ENCODE measurements at regions not wholly inside any gene's neighbourhood (a gene's known extent, or its start where the extent isn't known, plus 50 kb on each side); places are given as distances from the start of the nearest gene placed in this dataset.

GRCh38 chr2:217386041-217386440 is 526.2 kb upstream of the TNP1 start:
- 42% methylated on average over 3 of the region's 3 CpGs for WGBS (ENCODE audit: insufficient coverage, low coverage, low lambda C conversion rate, missing lambda C conversion rate)
- Histone ChIP-seq H3K27ac (no peak overlapping the region), H3K27me3 (no peaks in the 10 kb centered on the region), H3K36me3 (peaks cover 0 to 2% (median 0%) of the 10 kb centered on the region in 4 donors), H3K4me1 (peaks cover 0 to 4% (median 0%) of the 10 kb centered on the region in 4 donors), H3K9me3 (no peaks in the 10 kb centered on the region), H3K4me3 (no peak overlapping the region)
- DNase-seq (no peak), ATAC-seq (no peak)
- no peak for TF ChIP-seq CTCF (IDR thresholded peaks at IDR 0.05)
- no peak for TF ChIP-seq POLR2A (IDR thresholded peaks at IDR 0.05)
- intact Hi-C loops (cut with DNase I), result no loop called here

GRCh38 chr2:217383620-217384019 is 523.8 kb upstream of the TNP1 start:
- TF ChIP-seq CTCF (IDR thresholded peaks at IDR 0.05) (no peak), POLR2A (IDR thresholded peaks at IDR 0.05) (no peak)
- H3K36me3 ChIP-seq, result peaks cover 0 to 2% (median 0%) of the 10 kb centered on the region in 4 donors
- no peaks in the 10 kb centered on the region for H3K27me3 ChIP-seq
- intact Hi-C loops (cut with DNase I), result no loop called here
- WGBS (ENCODE audit: insufficient coverage, low coverage, low lambda C conversion rate, missing lambda C conversion rate), result 55% methylated on average over 4 of the region's 4 CpGs
- peaks cover 0 to 4% (median 0%) of the 10 kb centered on the region in 4 donors for H3K4me1 ChIP-seq
- H3K9me3 ChIP-seq, result no peaks in the 10 kb centered on the region
- H3K4me3 ChIP-seq, result no peak overlapping the region
- ATAC-seq, result peak in 2 of 4 donors; percentile 26
- no peak overlapping the region for H3K27ac ChIP-seq
- DNase-seq, result no peak

GRCh38 chr2:217382794-217383193 is 522.9 kb upstream of the TNP1 start:
- TF ChIP-seq POLR2A (IDR thresholded peaks at IDR 0.05) (no peak), CTCF (IDR thresholded peaks at IDR 0.05) (no peak)
- H3K27me3 ChIP-seq, result no peaks in the 10 kb centered on the region
- H3K36me3 ChIP-seq, result peaks cover 0 to 2% (median 0%) of the 10 kb centered on the region in 4 donors
- intact Hi-C loops (cut with DNase I), result no loop called here
- WGBS (ENCODE audit: insufficient coverage, low coverage, low lambda C conversion rate, missing lambda C conversion rate), result 36% methylated on average over 5 of the region's 5 CpGs
- no peak overlapping the region for H3K4me3 ChIP-seq
- H3K9me3 ChIP-seq, result no peaks in the 10 kb centered on the region
- no peak for DNase-seq
- H3K27ac ChIP-seq, result no peak overlapping the region
- H3K4me1 ChIP-seq, result peaks cover 0 to 1% (median 0%) of the 10 kb centered on the region in 4 donors
- no peak for ATAC-seq

GRCh38 chr2:217379807-217380206 is 519.9 kb upstream of the TNP1 start:
- H3K4me1 ChIP-seq, result no peaks in the 10 kb centered on the region
- WGBS (ENCODE audit: insufficient coverage, low coverage, low lambda C conversion rate, missing lambda C conversion rate), result 75% methylated on average over 6 of the region's 6 CpGs
- TF ChIP-seq POLR2A (IDR thresholded peaks at IDR 0.05), result no peak
- TF ChIP-seq CTCF (IDR thresholded peaks at IDR 0.05), result no peak
- H3K36me3 ChIP-seq, result peaks cover 0 to 2% (median 0%) of the 10 kb centered on the region in 4 donors
- no peak overlapping the region for H3K4me3 ChIP-seq
- no peaks in the 10 kb centered on the region for H3K27me3 ChIP-seq
- ATAC-seq (peak in 1 of 4 donors; percentile 48), DNase-seq (peak in 1 of 3 donors; percentile 20)
- H3K9me3 ChIP-seq, result no peaks in the 10 kb centered on the region
- H3K27ac ChIP-seq, result no peak overlapping the region
- intact Hi-C loops (cut with DNase I), result no loop called here

- intact Hi-C loops (cut with DNase I), result no loop called here
- no peak for ATAC-seq
- Histone ChIP-seq H3K36me3 (no peaks in the 10 kb centered on the region), H3K9me3 (no peaks in the 10 kb centered on the region), H3K4me1 (no peaks in the 10 kb centered on the region), H3K27me3 (no peaks in the 10 kb centered on the region), H3K27ac (no peak overlapping the region), H3K4me3 (no peak overlapping the region)
- no peak for DNase-seq
- WGBS (ENCODE audit: insufficient coverage, low coverage, low lambda C conversion rate, missing lambda C conversion rate), result no CpG with 5 or more reads among the region's 2 CpGs
- TF ChIP-seq POLR2A (IDR thresholded peaks at IDR 0.05) (no peak), CTCF (IDR thresholded peaks at IDR 0.05) (no peak)
Observed at GRCh38 chr2:217372794-217373193, 512.9 kb upstream of the TNP1 start.
